ENCODE measurements at regions not wholly inside any gene's neighbourhood (a gene's known extent, or its start where the extent isn't known, plus 50 kb on each side); places are given as distances from the start of the nearest gene placed in this dataset.

DNA sequence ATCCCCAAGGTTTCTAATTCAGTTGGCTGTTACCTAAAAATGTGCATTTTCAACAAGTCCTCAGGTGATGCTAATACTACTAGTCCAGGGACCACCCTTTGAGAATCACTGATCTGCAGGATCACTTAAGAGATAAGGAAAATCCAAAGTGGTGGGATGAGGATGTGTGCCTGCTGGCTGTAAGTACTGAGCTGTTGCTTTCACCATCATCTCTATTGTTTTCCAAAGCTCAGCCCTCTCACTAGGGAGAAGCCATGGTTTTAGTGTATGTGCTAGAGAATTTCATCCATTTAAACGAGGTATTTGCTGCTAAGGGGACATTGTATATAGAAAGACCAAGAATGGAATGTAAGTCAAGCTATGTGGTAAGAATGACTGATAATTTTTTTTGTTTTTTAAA is 202.3 kb downstream of the KIF21A start:
- no peak for DNase-seq

DNA sequence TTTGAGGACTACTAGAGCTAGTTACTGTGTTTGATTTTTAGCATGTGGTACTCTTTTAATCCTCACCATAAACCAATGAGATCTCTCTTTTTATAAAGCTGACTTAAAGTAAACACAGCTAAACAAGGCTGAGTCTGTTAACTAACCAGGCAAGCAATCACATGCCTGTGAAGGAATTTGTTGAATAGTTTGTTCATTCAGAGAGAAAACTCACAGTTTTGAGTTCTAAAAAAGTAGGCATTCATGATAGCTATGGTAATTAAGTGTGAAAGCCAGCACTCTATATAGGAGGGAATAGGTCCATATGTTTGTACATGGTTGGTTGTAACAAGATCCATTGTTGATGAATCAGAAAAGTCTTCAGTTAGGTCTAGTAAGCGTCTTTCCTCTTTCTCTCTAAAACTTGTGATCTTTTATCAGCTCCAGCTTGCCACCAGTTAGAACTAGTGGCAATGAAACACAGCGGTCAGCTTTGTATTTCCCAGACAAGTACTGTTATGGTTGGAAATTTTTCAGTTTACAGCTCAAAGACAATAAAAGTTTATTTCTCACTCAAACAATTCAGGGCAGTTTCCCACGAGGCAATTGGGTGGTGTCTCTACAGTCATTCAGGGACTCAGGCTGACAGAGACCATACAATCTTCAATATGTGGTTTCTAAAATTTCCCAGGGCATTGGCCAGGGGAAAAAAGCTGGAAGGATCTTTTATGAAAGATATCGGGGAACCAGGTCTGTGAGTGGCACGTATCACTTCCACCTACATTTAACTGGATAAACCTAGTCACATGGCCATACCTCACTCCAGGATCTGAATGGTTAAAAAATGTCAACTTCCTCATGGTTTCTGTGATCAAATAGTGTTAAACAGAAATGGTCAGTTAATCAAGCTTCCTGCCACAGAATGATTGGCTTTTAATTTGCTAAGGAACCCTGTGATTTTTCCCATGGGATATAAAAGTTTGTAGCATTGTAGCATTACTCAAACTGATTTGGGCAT is 203.1 kb downstream of the KIF21A start:
- DNase-seq, result no peak

DNA sequence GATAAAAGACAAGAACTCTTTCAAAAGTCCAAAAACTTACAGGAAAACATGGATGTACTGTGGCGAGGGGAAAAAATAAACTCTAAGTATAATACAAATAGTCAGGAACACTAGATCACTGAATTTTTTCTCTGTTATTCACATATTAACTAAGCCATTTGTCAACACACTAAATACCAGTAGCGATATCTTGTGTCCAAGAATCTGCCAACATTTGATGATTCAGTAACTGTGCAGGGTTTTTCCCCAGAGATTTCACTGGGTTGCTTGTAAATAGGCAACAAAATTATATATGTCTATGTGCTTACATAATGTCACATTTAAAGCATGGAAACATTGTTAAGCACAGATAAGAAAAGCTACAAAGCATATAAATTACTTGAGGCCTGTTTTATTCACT is 205.9 kb downstream of the KIF21A start:
- DNase-seq, result no peak

DNA sequence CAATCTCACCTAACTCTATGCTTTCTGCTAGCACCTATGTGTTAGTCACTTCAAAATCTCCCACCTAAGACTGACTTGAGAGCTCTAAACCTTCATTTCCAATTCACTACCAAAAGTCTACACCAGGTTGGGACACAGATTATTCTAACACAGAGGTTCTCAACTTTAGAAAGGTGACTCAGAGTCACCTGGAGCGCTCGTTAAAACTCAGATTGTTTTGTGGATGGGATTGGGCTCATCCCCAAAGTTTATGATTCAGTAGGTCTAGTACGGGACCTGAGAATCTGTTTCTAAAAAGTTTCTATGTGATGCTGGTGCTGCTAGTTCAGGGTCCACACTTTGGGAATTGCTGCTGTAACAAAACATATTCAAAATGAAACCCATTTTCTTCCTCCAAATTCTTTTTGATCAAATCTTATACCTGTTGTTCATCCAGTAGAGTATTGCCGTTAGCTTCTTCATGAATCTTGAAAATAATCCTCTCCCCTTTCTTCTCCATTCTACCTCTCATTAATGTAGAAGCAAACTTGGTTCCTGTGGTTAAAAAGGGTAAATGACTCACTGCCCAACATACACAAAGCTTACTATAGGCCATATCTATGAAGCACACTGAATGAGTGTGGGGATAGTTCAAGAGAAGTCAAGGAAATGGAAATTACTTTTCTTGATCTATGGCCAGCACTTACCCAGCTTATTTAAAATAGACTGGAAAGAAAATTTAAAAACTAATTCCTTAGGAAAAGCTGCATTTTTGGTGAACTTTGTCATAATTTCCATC is 206.7 kb downstream of the KIF21A start:
- no peak for DNase-seq

DNA sequence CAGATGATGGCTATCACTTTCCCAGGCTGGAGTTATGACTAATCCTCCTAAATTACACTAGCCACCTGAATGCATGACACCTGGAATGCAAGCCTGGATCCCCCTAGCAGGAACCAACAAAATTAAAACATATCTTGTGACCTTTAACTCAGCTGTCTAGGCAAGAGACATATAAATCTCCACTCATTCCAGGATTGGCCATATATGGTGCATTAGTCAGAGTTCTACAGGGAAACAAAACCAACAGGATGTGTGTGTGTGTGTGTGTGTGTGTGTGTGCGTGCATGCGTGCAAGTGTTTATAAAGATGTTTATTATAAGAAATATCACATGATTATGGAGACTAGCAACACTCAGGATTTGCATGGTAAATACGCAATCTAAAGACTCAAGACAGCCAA is 212.8 kb downstream of the KIF21A start:
- DNase-seq, result no peak

DNA sequence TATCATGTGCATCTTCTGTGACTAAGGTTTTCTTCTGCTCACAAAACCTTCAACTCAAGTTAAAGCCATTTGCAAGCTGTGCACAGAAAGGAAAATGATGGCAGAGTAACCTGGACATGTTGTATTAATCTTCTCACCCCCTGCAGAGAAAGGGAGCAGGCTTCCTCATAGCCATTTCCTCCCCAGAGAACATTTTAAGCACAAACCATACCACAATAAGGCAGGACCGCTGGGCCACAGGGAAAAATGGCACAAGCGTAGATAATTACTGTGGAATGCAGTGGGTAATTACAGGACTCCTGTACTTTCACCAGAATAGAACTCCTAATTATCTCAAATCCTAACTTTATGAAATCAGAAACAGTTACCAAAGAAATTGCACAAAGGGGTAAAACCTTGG is 215.7 kb downstream of the KIF21A start:
- no peak for DNase-seq

DNA sequence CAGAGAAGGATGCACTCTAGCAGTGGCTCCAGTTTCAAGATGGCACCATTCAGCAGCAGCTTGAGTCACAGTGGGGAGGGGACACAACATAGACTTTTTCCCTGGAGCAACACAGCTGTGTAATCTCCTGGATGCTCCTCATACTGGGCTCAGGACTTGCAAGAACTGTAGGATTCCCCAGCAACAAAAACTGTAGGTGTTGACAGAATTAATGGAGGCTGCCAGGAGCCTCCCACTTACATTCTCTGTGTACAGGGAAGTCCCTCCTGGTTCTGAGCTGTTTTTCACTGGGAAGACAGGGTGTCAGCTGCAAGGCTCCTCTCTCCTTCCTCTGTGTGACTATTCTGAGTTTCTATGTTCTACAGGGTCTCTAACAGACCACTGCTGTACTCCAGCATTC is 217.9 kb downstream of the KIF21A start:
- DNase-seq, result no peak

DNA sequence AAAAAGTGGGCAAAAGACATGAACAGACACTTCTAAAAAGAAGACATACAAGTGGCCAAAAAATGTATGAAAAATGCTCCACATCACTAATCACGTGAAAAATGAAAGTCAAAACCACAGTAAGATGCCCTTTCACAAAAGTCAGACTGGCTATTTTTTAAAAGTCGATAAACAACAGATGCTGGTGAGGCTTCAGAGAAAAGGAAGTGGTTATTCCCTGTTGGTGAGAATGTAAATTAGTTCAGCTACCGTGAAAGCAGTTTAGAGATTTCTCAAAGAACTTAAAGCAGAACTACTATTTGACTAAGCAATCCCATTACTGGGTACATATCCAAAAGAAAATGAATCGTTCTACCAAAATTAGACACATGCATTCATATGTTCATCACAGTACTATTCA is 237.0 kb downstream of the KIF21A start:
- no peak for DNase-seq

DNA sequence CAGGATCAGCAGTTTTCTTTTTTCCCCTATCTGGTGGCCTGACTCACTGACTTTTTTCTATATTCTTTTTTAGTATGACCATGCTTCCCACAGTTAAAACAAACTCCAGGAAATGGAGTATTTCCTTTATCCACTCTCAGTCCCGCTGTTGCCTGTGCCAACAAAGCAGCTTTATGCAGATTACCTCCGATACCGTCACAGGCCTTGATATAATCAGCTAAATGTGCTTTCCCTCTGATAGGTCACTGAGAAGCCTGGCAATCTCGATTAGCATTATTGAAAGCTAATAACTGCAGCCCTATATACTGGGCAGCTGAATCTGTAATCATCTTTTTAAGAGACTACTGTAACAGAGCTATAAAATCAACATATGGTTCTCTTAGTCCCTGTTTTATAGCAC is 243.6 kb downstream of the KIF21A start:
- DNase-seq, result no peak

DNA sequence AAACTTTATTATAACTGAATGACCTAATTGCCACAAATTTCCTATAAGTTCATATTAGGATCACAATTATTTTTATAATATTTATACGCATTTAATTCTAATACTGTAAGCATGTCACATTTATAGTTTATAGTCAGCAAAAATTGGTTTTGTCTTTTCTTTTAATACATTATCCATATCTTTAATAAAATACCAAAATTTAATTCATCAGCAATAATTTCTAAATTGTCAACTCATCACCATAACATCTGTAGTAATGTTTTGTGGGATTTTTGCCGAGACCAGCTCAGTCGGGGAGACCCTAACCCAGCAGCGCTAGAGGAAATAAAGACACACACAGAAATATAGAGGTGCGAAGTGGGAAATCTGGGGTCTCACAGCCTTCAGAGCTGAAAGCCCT is 254.2 kb downstream of the KIF21A start:
- DNase-seq, result no peak

DNA sequence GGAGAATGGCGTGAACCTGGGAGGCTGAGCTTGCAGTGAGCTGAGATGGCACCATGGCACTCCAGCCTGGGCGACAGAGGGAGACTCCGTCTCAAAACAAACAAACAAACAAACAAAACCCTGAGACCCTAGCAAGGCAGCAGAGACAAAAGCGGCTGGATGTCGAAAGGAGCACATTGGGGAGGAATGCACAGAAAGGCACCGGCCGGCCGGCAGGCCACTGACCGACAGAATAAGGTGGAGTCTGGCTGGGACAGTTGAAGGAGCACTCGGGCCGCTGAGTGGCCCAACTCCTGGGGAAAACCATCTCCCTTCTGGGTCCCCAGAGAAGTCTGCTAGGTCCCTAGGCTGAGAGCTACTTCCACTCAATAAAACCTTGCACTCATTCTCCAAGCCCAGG is 256.2 kb downstream of the KIF21A start:
- no peak for DNase-seq

DNA sequence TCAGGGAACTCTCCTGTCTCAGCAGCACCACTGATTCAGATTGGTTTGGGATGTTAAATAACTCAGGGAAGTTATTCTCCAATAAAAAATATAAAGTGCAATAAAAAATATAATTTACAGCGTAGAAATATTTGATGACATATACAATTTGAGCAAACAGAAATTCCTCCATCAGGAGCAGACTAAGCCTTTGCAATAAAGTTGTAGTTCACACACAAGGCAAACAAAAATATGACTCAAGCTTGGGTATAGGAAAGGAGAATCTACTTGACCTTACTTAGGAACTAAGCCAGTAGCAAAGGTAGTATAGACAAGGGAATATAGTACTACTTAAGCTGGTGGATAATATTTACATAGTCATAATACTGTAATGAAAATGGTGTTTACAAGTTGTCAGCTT is 264.1 kb downstream of the KIF21A start:
- DNase-seq, result no peak

DNA sequence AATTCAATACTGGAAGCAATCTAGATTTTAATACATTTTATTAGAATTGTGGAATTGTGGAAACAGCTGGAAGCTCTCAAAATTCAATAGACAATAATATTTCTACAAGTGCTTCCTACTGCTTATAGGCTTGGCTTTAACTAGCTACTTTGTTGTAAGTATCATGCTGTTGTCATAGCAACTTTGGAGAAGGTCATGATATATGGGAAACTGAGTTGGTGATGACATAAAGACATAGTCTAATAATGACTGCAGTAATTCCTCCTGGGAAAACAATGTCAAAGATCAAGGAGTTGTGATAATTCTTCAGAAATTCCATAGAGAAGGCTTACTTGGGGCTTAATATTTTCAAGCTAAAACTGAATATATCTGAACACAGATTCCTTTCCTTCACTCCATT is 266.6 kb downstream of the KIF21A start:
- no peak for DNase-seq

DNA sequence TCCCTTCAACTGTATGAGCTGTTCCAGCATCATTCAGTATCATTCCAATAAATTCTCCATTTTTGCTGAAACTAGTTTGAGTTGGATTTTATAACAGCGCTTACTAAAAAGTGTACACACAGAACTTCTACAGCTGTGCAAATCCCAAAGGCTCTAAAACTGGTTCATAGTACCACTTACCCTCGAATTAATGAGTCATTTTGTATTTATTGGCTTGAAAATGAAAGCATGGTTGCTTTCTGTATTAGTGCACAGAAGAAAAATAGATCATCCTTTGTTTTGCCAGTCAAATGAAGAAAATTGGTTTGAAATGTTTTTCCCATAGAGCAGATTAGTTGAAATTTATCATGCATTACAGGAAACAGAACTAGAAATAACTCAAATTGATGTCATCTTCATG is 268.3 kb upstream of the CPNE8 start:
- no peak for DNase-seq

DNA sequence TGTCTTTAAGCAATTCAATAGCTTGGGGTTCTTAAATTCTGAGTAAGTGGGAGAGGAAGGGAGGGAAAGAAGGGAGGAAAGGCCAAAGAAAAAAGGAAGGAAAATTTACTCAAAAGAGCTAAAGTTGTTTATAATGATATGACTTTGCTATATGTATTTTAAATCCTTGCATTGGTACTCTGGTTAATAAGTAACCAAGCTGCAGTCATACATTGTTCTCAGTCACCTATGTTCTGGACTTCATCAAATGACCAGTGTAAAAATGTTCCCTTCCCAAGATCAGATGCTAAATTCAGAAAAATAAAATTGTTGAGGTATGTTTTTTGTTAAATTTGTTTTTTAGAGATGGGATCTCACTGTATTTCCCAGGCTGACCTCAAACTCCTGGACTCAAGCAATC is 259.9 kb upstream of the CPNE8 start:
- no peak for DNase-seq

DNA sequence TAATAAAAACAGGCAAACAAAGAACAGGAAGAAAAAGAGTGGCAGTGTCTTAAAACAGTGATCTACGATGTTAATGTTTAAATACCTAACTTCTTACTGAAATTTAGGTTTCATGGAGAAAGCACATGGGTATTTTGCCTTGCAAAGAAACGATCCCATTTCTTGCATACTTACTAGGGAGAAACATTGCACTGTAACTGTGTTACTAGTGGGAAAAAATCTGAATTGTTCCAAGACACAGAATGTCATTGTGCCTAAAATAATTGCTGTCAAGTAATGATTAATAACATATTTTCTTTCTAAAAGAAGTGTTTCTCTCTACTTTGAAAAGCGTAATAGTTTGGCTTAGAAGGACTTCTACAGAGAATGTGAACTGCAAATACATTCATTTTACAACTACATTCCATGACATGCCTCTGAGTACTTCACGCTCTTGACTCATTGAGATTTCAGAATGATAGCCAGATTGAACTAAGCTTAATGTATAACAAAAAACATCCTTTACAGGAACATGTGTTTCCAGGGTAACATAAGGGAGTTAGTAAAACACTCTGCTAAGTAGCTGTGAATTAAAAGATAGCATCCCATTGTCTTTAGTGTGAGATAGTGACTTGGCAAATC is 256.2 kb upstream of the CPNE8 start:
- no peak for DNase-seq

DNA sequence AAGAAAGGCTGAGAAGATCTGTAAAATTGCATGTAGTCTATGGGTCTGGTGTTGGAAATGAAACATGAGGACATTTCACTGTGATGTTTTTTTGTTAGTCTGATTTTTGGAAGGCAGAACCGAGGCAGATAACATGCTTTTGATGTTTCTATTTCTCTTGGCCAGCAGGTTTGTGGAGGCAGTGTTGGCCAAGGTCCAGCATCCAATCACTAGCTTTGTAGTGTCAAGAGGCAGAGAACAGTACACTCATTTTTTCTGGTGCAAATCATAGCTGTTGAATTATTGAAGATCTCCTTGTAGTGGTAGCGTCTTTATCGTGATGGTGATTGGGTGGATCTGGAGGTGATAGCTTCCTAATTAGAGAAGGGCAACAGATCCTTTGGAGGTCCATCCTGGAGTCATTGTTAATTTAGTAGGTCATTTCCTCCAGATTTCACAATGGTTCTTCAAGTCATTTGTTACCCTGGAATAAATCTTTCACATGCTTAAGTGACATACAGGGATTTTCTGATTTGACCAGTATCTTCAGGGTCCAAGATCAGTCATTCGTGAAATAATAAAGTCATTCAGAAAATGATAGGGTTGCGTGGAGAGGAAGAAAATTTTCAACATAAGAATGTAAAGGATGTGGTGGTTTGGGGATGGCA is 252.4 kb upstream of the CPNE8 start:
- no peak for DNase-seq

DNA sequence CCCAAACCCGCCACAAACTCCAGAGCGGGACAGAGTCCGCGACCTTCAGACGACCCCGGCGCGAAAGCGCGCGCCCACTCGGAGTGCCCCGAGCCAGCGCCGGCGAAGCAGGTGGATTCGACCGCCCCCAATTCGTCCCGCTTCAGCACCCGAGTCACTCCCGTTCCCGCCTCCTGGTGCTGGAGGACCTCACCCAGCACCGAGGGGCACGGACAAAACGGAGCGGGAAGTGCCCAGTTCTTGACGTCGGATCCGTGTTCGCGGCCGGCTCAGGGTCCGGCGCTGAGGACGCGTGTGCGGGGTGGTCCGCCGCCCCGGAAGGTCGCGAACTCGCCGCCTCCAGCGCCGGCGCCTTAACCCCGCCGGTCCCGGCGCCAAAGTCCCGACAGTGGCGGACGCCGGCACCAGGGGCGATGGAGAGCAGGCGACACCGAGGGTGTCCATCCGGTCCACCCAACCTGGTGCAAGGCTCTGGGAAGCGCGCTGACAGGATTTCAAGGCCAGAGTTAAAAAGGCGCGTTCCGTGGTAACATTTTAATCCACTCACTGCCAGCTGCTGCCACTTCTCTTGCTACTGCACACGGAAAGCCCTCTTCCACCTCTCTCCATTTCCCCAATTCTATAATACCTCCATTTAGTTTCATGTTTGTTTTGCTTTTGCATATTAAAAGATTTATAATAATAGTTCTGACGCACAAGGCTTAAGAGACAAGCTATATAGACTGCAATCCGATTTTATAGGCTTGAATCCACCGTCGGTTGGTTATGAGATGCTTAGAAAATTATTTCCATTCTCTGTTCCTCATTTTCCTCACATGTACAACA is 240.0 kb upstream of the CPNE8 start:
- DNase-seq, result peak in 33 of 56 donors; percentile 1 to 69 (median 23)

DNA sequence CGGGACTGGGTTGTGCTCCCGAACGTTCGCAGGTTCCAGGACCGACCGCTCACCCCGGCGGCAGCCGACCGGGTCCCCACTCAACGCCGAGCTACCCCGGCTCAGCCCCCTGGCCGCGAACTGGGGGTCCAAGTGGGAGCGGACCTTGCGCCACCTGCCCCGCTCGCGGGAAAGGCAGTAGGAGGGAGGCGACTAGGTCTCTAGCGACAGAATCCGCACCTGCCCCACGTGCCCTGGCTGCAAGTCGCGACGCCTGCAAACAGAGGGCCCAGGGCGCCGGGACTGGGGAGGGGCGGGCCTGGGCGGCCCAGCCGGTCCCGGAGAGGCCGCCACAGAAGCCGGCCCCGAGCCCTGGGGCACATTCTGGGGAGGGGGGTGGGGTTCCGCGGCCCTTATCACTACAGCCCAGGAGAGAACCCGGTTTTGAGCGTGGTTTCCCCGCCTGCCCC is 239.2 kb upstream of the CPNE8 start:
- peak in 2 of 56 donors; percentile 9 to 27 for DNase-seq

DNA sequence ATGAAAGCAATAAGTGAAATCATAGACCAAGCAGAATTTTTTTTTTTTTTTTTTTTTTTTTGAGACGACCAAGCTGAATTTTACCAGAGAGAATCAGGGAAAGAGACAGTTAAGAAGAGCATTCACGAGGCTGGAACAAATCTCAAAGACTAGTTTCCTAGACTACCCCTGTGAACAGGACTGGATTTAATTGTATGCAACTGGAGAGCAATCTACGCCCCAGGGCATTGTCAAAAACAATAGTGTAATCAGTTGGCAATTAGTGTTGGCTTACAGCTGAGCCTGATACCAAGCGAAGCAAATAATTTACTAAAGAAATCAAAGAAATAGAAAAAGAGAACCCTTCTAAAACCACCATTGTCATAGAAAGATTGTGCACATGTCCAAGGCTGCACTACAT is 232.9 kb upstream of the CPNE8 start:
- no peak for DNase-seq

DNA sequence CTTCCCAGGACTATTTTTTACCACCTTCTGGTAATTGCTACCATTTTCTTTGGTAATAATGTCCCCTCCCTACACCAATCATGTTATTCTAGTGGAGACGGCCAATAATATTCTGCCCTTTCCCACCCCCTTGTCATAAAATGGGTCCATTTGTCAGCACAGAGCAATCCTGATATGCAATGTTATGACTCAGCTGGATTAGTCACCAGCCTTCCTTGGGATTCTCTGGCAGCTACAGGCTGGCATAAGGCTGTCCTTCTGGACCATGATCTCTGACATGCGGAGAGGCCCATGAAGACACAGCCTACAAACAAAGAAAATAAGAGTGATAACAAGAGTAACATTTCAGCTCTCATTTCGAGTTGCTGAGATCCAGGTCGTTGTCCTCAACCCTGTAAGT is 222.0 kb upstream of the CPNE8 start:
- DNase-seq, result no peak
